Stimulated activated CD4-positive, alpha-beta T cell treated with anti-CD3 and anti-CD28 coated beads, Interleukin-4, amount 100 ng/mL, for 1 hour (primary cell): ENCODE measurements at regions not wholly inside any gene's neighbourhood (a gene's known extent, or its start where the extent isn't known, plus 50 kb on each side); places are given as distances from the start of the nearest gene placed in this dataset.
"Not testable (repeated sequence)": the region's sequence is repeated elsewhere in the genome, so short reads cannot be mapped to it uniquely, and the experiment has no call there.

Source experiments
- DNase-seq: peaks from one replicate; pipeline ENCODE4 v3.0.0-alpha.2; 2020

- no peak for DNase-seq
Observed at GRCh38 chr5:99089822-99090549, 161.2 kb upstream of the CHD1 start.

- no peak for DNase-seq
Observed at GRCh38 chr5:99088309-99088708, 159.5 kb upstream of the CHD1 start.

GRCh38 chr5:99083197-99083596, 154.4 kb upstream of the CHD1 start:
- no peak for DNase-seq

- DNase-seq, result no peak
Observed at GRCh38 chr5:99081711-99082110, 152.9 kb upstream of the CHD1 start.

- DNase-seq, result no peak
Observed at GRCh38 chr5:99076723-99077640, 148.2 kb upstream of the CHD1 start.

GRCh38 chr5:99072846-99073245, 144.0 kb upstream of the CHD1 start:
- no peak for DNase-seq

GRCh38 chr5:99070822-99071221, 142.0 kb upstream of the CHD1 start:
- no peak for DNase-seq

GRCh38 chr5:99070362-99070761, 141.6 kb upstream of the CHD1 start:
- DNase-seq, result no peak

GRCh38 chr5:99068944-99069650, 140.3 kb upstream of the CHD1 start:
- no peak for DNase-seq

GRCh38 chr5:99063737-99064136, 134.9 kb upstream of the CHD1 start:
- no peak for DNase-seq

- no peak for DNase-seq
Observed at GRCh38 chr5:99061711-99062110, 132.9 kb upstream of the CHD1 start.

GRCh38 chr5:99061299-99061698, 132.5 kb upstream of the CHD1 start:
- no peak for DNase-seq

GRCh38 chr5:99060306-99061261, 131.8 kb upstream of the CHD1 start:
- peak; percentile 84 for DNase-seq

- no peak for DNase-seq
Observed at GRCh38 chr5:99059685-99060084, 130.9 kb upstream of the CHD1 start.

GRCh38 chr5:99058466-99058865, 129.7 kb upstream of the CHD1 start:
- no peak for DNase-seq

GRCh38 chr5:99054972-99055371, 126.2 kb upstream of the CHD1 start:
- DNase-seq, result no peak

- no peak for DNase-seq
Observed at GRCh38 chr5:99045871-99046270, 117.1 kb upstream of the CHD1 start.

GRCh38 chr5:99043257-99043656, 114.5 kb upstream of the CHD1 start:
- DNase-seq, result not testable (repeated sequence)

- DNase-seq, result no peak
Observed at GRCh38 chr5:99037668-99038067, 108.9 kb upstream of the CHD1 start.

GRCh38 chr5:99035942-99036341, 107.1 kb upstream of the CHD1 start:
- no peak for DNase-seq

- no peak for DNase-seq
Observed at GRCh38 chr5:99034336-99034735, 105.5 kb upstream of the CHD1 start.
